OCI-LY3 (cell line): ENCODE measurements at regions not wholly inside any gene's neighbourhood (a gene's known extent, or its start where the extent isn't known, plus 50 kb on each side); places are given as distances from the start of the nearest gene placed in this dataset.

Experiments
- CTCF ChIP-seq: fragments of 200-600, 300-600 bp; sonication (generic); IDR thresholded peaks from 2 replicates; pipeline ENCODE4 v1.5.1; 2014; ENCODE audit warnings: antibody characterized with exemption, low read length, low read depth
- EZH2phosphoT487 ChIP-seq: fragments of 200-600 bp; shearing (Covaris generic); IDR thresholded peaks from 2 replicates; pipeline ENCODE4 v1.6.1; 2018; ENCODE audit warnings: antibody characterized with exemption, mixed run types, low read depth

DNA sequence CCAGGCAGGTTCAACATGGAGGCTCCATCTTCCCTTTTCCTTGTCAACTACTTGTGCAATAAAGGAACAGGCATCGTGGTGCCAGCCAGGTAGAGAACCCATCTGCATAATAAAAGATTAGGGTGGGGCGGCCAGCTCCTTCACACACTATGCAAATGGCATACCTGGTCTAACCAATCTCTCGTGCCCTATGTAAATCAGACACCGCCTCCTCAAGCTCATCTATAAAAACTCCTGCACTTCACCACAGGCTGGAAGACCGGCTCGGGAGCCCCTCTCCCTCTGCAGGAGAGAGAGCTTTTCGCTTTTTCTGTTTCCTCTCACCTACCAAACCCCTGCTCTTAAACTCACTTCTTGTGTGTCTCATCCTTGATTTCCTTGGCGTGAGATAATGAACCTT, 244.3 kb upstream of the PUM3 start:
- TF ChIP-seq CTCF (no peak), EZH2phosphoT487 (no peak)
